Endodermal cell (in vitro differentiated cells): ENCODE measurements at regions not wholly inside any gene's neighbourhood (a gene's known extent, or its start where the extent isn't known, plus 50 kb on each side); places are given as distances from the start of the nearest gene placed in this dataset.

Experiments
- DNase-seq: peaks from one replicate; pipeline ENCODE4 v3.0.0-alpha.2; 2017
- H3K27ac ChIP-seq: 2 replicates; pipeline ENCODE4 v1.5.1; 2013; ENCODE audit warnings: mild to moderate bottlenecking, low read depth, low read length, moderate library complexity
- H3K27me3 ChIP-seq: 2 replicates; pipeline ENCODE4 v1.6.1; 2013; ENCODE audit warnings: mild to moderate bottlenecking, low read length, moderate library complexity; ENCODE audit not compliant: insufficient read depth, control insufficient read depth, poor library complexity, severe bottlenecking
- H3K36me3 ChIP-seq: 2 replicates; pipeline ENCODE4 v1.7.0; 2013; ENCODE audit warnings: mild to moderate bottlenecking, low read length, moderate library complexity; ENCODE audit not compliant: control insufficient read depth, insufficient read depth
- H3K4me1 ChIP-seq: one replicate; pipeline ENCODE4 v1.7.0; 2013; ENCODE audit warnings: low read length; ENCODE audit not compliant: control insufficient read depth, insufficient read depth
- H3K4me3 ChIP-seq: 2 replicates; pipeline ENCODE4 v1.5.1; 2013; ENCODE audit warnings: mild to moderate bottlenecking, low read length, moderate library complexity
- H3K9ac ChIP-seq: 2 replicates; pipeline ENCODE4 v1.6.1; 2013; ENCODE audit warnings: mild to moderate bottlenecking, low read length, moderate library complexity; ENCODE audit not compliant: poor library complexity, severe bottlenecking; ENCODE audit errors: extremely low read depth
- H3K9me3 ChIP-seq: 2 replicates; pipeline ENCODE4 v1.6.1; 2013; ENCODE audit warnings: mild to moderate bottlenecking, low read length, moderate library complexity; ENCODE audit not compliant: control insufficient read depth
- H3K27ac Mint-ChIP-seq: 2 replicates; pipeline ENCODE4 v1.8.0; 2020; ENCODE audit warnings: mixed read lengths
- H3K27me3 Mint-ChIP-seq: 2 replicates; pipeline ENCODE4 v1.8.0; 2021; ENCODE audit warnings: mild to moderate bottlenecking, mixed read lengths; ENCODE audit not compliant: insufficient read depth
- H3K36me3 Mint-ChIP-seq: 2 replicates; pipeline ENCODE4 v1.8.0; 2020; ENCODE audit warnings: low read depth, mixed read lengths
- H3K4me1 Mint-ChIP-seq: 2 replicates; pipeline ENCODE4 v1.8.0; 2020; ENCODE audit warnings: mixed read lengths
- H3K4me3 Mint-ChIP-seq: 2 replicates; pipeline ENCODE4 v1.8.0; 2020; ENCODE audit warnings: mild to moderate bottlenecking, moderate library complexity, mixed read lengths
- H3K9me3 Mint-ChIP-seq: 2 replicates; pipeline ENCODE4 v1.8.0; 2020; ENCODE audit warnings: mild to moderate bottlenecking, mixed read lengths
- WGBS, 2 experiments: methylation state at CpG; one replicate each; pipeline versions ENCODE4 v1.1.5 to v1.1.7; 2013; ENCODE audit warnings: missing lambda C conversion rate in 2 of 2, mixed read lengths in 1 of 2; ENCODE audit not compliant: insufficient coverage in 1 of 2, insufficient read length in 1 of 2; 5-methylcytosine and 5-hydroxymethylcytosine counted together
- TF ChIP-seq, protein P1 (sequence below): fragments of 200-600 bp; sonication (generic); conservative IDR thresholded peaks from 2 replicates; pipeline ENCODE4 v1.5.0; 2021; ENCODE audit warnings: antibody characterized with exemption, mild to moderate bottlenecking

DNA sequence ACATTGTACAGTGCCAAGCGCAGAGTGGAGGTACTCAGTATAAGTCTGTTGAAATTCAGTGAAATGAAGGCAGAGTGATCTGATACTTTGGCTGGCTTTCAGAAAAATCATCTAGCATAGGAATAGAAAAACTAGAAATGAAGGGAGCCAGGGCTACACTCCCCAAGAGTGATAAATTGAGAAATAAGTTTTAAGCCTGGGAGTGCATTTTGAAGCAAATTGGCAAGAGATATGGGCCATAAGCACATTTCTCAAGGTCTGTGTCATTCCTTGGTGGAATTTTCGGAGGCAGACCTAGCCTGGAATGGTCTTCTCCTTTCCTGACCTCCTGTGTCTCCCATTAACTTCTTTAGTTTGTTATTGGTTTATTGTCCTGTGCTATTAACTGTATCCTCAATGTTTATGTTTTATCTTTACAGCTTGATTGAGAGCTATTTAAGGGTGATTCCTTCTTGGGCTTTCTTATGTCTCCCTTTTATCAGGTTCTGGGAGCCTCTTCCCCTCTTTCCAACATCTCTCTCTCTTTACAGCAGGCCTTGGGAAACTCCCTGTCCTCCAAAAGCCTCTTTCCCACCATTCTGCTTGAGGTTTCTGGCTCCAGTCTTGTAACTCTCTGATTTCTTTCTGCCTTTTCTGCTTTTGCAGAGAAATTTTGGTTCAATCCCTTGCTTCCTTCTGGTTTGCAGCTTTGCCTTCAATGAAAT lies 649.5 kb downstream of the SLC4A3 start:
- H3K4me3 Mint-ChIP-seq: no peak overlapping the region
- no peak overlapping the region for H3K9ac ChIP-seq
- no peaks in the 10 kb centered on the region for H3K27me3 ChIP-seq
- no peak for DNase-seq
- peaks cover 7% of the 10 kb centered on the region for H3K4me1 Mint-ChIP-seq
- peaks cover 2% of the 10 kb centered on the region for H3K9me3 Mint-ChIP-seq
- no peak overlapping the region for H3K27ac Mint-ChIP-seq
- H3K27ac ChIP-seq: no peak overlapping the region
- H3K9me3 ChIP-seq: no peaks in the 10 kb centered on the region
- 88 to 91% methylated on average over 1 to 2 of the region's 2 CpGs for WGBS, 2 experiments
- no peaks in the 10 kb centered on the region for H3K36me3 Mint-ChIP-seq
- no peaks in the 10 kb centered on the region for H3K4me1 ChIP-seq
- TF ChIP-seq, protein P1, sequence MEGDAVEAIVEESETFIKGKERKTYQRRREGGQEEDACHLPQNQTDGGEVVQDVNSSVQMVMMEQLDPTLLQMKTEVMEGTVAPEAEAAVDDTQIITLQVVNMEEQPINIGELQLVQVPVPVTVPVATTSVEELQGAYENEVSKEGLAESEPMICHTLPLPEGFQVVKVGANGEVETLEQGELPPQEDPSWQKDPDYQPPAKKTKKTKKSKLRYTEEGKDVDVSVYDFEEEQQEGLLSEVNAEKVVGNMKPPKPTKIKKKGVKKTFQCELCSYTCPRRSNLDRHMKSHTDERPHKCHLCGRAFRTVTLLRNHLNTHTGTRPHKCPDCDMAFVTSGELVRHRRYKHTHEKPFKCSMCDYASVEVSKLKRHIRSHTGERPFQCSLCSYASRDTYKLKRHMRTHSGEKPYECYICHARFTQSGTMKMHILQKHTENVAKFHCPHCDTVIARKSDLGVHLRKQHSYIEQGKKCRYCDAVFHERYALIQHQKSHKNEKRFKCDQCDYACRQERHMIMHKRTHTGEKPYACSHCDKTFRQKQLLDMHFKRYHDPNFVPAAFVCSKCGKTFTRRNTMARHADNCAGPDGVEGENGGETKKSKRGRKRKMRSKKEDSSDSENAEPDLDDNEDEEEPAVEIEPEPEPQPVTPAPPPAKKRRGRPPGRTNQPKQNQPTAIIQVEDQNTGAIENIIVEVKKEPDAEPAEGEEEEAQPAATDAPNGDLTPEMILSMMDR: no peak
- H3K27me3 Mint-ChIP-seq: no peaks in the 10 kb centered on the region
- no peak overlapping the region for H3K4me3 ChIP-seq
- H3K36me3 ChIP-seq: no peaks in the 10 kb centered on the region

DNA sequence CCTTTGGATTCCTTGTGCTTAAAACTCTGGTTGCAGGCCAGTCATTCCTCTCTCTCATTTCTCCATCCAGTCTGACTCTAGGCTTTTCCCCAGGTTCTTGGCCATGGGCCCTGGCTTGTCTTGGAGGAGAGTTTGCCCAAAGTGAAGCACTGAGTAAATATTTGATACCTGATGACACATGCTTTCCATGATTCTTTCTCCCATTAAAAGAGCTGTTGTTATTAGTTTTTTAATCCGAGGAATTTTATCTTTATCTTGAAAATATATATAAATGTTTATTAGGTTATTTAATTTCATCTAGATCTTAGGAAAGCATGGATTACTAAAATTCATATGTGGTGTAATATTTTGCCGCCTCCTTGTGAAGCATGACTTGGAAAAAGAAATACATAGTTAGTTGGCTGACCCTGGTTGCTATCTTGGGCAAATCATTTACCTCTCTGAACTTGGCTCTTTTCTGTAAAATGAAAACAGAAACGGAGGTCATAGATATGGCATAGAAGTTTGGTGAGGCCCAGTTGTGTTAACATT lies 650.1 kb downstream of the SLC4A3 start:
- Mint-ChIP-seq H3K27ac (no peak overlapping the region), H3K27me3 (no peaks in the 10 kb centered on the region), H3K36me3 (no peaks in the 10 kb centered on the region), H3K9me3 (peaks cover 2% of the 10 kb centered on the region), H3K4me3 (no peak overlapping the region), H3K4me1 (peaks cover 7% of the 10 kb centered on the region)
- Histone ChIP-seq H3K27ac (no peak overlapping the region), H3K9ac (no peak overlapping the region), H3K36me3 (no peaks in the 10 kb centered on the region), H3K4me1 (no peaks in the 10 kb centered on the region), H3K4me3 (no peak overlapping the region), H3K9me3 (no peaks in the 10 kb centered on the region), H3K27me3 (no peaks in the 10 kb centered on the region)
- no peak for DNase-seq
- 94% methylated on average over 2 of the region's 3 CpGs; no CpG with 5 or more reads in 1 of the 2 experiments for WGBS, 2 experiments
- TF ChIP-seq, protein P1: no peak

DNA sequence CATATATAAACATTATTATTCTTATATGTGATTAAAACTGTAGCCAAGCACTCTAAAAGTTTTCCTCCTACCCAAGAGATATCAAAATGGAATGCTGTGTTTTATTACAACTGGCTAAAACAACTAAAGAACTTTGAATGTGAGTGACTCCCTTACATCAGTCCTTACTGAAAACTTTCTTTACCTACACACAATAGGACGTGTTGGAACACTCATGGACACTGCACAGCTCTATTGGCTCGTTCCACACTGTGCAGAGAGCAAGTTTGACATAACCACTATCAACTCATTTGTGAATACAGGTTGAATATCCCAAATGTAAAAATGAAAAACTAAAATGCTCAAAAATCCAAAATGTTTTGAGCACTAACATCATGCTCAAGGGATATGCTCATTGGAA lies 650.6 kb downstream of the SLC4A3 start:
- no peak for DNase-seq
- Histone ChIP-seq H3K9ac (no peak overlapping the region), H3K4me3 (no peak overlapping the region), H3K36me3 (no peaks in the 10 kb centered on the region), H3K9me3 (no peaks in the 10 kb centered on the region), H3K27me3 (no peaks in the 10 kb centered on the region), H3K27ac (no peak overlapping the region), H3K4me1 (no peaks in the 10 kb centered on the region)
- Mint-ChIP-seq H3K27ac (no peak overlapping the region), H3K9me3 (peaks cover 2% of the 10 kb centered on the region), H3K4me1 (peaks cover 4% of the 10 kb centered on the region), H3K27me3 (no peaks in the 10 kb centered on the region), H3K4me3 (no peak overlapping the region), H3K36me3 (no peaks in the 10 kb centered on the region)
- WGBS, 2 experiments: 82 to 84% methylated on average over 2 of the region's 2 CpGs
- TF ChIP-seq, protein P1: no peak
